ENCODE measurements at regions not wholly inside any gene's neighbourhood (a gene's known extent, or its start where the extent isn't known, plus 50 kb on each side); places are given as distances from the start of the nearest gene placed in this dataset.

DNA sequence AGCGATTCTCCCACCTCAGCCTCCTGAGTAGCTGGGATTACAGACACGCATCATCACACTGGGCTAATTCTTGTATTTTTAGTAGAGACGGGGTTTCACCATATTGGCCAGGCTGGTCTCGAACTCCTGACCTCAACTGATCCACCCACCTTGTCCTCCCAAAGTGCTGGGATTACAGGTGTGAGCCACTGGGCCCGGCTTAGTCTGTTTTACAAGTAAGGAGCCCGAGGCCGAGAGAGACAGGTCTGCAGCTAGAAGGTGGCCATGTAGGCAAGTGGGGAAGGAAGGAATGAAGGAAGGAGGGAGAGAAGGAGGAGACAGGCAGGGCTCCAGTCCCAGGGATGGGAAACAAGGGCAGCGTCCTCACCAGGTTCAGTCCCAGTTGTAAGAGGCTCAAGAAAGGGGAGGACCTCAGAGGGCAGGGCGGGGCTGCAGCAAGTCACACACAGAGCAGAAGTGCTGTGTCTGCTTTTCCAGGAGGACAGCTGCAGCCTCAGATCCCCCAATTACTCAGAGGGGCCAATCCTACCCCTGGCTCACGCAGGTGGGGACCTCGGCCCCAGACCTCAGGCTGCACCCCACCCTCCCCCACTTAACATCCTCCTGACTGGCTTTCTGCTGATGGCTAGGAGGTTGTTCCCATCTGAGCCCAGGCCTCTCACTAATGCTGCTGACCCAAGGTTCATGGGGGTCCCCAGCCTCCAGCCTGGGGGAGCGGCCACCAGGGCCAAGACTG, 53.8 kb upstream of the PRR5 start:
- no peaks in the 10 kb centered on the region for H3K36me3 ChIP-seq (ENCODE audit: control insufficient read depth in 2 of 2, insufficient read depth in 1 of 2, low read length in 2 of 2)
- no peaks in the 10 kb centered on the region for H3K4me1 ChIP-seq (ENCODE audit: control insufficient read depth, insufficient read depth, low read length)
- CTCF ChIA-PET: interaction anchor here (0.9 kb wide), 1 partner anchor 36 kb away, joined by 4 read pairs; no protein-coding TSS in a partner anchor
- no peak overlapping the region for H3K27ac ChIP-seq (ENCODE audit: extremely low read depth, low read depth, low read length)
- no peak for TF ChIP-seq ZNF174 (tag by site-specific recombination; IDR thresholded peaks at IDR 0.05)
- no peak for TF ChIP-seq ZNF768 (tag by site-specific recombination; IDR thresholded peaks at IDR 0.05)
- 0 out of 2 replicates have a peak, but pooled peaks have one; percentile 23 for TF ChIP-seq KLF1 (tag by site-specific recombination; IDR thresholded peaks at IDR 0.05)
- no peak for TF ChIP-seq ZNF239 (tag by site-specific recombination; IDR thresholded peaks at IDR 0.05)
- TF ChIP-seq SETDB1 (IDR thresholded peaks at IDR 0.05; ENCODE audit: insufficient read length, low read length): no peak
- no peak for TF ChIP-seq ZBTB1 (tag by site-specific recombination; IDR thresholded peaks at IDR 0.05)
- no peak for TF ChIP-seq ZNF585B (tag by site-specific recombination; IDR thresholded peaks at IDR 0.05)
- no peak for TF ChIP-seq ZNF548 (tag by site-specific recombination; IDR thresholded peaks at IDR 0.05)
- H3K4me3 ChIP-seq (ENCODE audit: low read depth, low read length): no peak overlapping the region
- no peaks in the 10 kb centered on the region for H3K9me3 ChIP-seq (ENCODE audit: control insufficient read depth, insufficient read depth, low read depth, low read length)
- POLR2A ChIA-PET: interaction anchor here (0.7 kb wide), 1 partner anchor 672 kb away, joined by 3 read pairs; no protein-coding TSS in a partner anchor

GRCh38 chr22:44647141-44647540, 54.9 kb upstream of the PRR5 start:
- POLR2A ChIA-PET: no interaction called here
- TF ChIP-seq, protein P1, sequence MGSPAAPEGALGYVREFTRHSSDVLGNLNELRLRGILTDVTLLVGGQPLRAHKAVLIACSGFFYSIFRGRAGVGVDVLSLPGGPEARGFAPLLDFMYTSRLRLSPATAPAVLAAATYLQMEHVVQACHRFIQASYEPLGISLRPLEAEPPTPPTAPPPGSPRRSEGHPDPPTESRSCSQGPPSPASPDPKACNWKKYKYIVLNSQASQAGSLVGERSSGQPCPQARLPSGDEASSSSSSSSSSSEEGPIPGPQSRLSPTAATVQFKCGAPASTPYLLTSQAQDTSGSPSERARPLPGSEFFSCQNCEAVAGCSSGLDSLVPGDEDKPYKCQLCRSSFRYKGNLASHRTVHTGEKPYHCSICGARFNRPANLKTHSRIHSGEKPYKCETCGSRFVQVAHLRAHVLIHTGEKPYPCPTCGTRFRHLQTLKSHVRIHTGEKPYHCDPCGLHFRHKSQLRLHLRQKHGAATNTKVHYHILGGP (tag by site-specific recombination; IDR thresholded peaks at IDR 0.05): no peak
- TF ChIP-seq, protein P2, sequence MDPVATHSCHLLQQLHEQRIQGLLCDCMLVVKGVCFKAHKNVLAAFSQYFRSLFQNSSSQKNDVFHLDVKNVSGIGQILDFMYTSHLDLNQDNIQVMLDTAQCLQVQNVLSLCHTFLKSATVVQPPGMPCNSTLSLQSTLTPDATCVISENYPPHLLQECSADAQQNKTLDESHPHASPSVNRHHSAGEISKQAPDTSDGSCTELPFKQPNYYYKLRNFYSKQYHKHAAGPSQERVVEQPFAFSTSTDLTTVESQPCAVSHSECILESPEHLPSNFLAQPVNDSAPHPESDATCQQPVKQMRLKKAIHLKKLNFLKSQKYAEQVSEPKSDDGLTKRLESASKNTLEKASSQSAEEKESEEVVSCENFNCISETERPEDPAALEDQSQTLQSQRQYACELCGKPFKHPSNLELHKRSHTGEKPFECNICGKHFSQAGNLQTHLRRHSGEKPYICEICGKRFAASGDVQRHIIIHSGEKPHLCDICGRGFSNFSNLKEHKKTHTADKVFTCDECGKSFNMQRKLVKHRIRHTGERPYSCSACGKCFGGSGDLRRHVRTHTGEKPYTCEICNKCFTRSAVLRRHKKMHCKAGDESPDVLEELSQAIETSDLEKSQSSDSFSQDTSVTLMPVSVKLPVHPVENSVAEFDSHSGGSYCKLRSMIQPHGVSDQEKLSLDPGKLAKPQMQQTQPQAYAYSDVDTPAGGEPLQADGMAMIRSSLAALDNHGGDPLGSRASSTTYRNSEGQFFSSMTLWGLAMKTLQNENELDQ (tag by site-specific recombination; IDR thresholded peaks at IDR 0.05; ENCODE audit: low read depth): no peak
- Histone ChIP-seq H3K36me3 (ENCODE audit: control insufficient read depth in 2 of 2, insufficient read depth in 1 of 2, low read length in 2 of 2) (no peaks in the 10 kb centered on the region), H3K4me1 (ENCODE audit: control insufficient read depth, insufficient read depth, low read length) (no peaks in the 10 kb centered on the region), H3K9me3 (ENCODE audit: control insufficient read depth, insufficient read depth, low read depth, low read length) (no peaks in the 10 kb centered on the region), H3K4me3 (ENCODE audit: low read depth, low read length) (no peak overlapping the region), H3K27ac (ENCODE audit: extremely low read depth, low read depth, low read length) (no peak overlapping the region)
- CTCF ChIA-PET: interaction anchor here (0.6 to 0.9 kb wide), 5 partner anchors 37 to 701 kb away, joined by 3 to 7 read pairs (median 3); no protein-coding TSS in a partner anchor

DNA sequence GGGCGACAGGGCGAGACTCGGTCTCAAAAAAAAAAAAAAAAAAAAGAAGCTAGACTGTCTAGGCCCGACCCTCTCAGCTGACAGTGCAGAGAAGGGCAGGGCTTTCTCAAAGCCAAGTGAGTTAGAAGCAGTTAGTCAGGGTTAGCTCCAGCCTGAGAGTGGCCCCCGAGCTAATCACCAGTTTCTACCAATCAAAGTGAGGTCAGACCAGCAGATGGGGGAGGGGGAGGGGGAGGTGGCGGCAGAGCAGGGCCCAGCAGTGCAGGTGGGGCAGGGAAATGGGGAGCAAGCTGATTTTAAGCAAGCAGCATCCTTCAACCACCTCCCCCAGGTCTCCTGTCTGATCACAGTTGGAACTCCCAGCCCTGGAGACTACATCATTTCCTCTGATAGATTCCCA, 55.3 kb upstream of the PRR5 start:
- ChIA-PET POLR2A (no interaction called here), CTCF (interaction anchor here (0.7 to 0.9 kb wide), 3 partner anchors 73 to 700 kb away, joined by 3 to 7 read pairs (median 3); no protein-coding TSS in a partner anchor)
- Histone ChIP-seq H3K4me1 (ENCODE audit: control insufficient read depth, insufficient read depth, low read length) (no peaks in the 10 kb centered on the region), H3K9me3 (ENCODE audit: control insufficient read depth, insufficient read depth, low read depth, low read length) (no peaks in the 10 kb centered on the region), H3K27ac (ENCODE audit: extremely low read depth, low read depth, low read length) (no peak overlapping the region), H3K36me3 (ENCODE audit: control insufficient read depth in 2 of 2, insufficient read depth in 1 of 2, low read length in 2 of 2) (no peaks in the 10 kb centered on the region), H3K4me3 (ENCODE audit: low read depth, low read length) (no peak overlapping the region)
- TF ChIP-seq ZNF239 (tag by site-specific recombination; IDR thresholded peaks at IDR 0.05) (no peak), ZNF404 (tag by site-specific recombination; IDR thresholded peaks at IDR 0.05) (no peak), ZNF785 (tag by site-specific recombination; IDR thresholded peaks at IDR 0.05) (no peak), ZNF777 (tag by site-specific recombination; IDR thresholded peaks at IDR 0.05; ENCODE audit: borderline replicate concordance) (no peak), ZNF24 (tag by site-specific recombination; IDR thresholded peaks at IDR 0.05) (no peak), ZNF48 (tag by site-specific recombination; IDR thresholded peaks at IDR 0.05) (no peak), ZNF121 (tag by site-specific recombination; IDR thresholded peaks at IDR 0.05) (no peak), ZBTB21 (tag by site-specific recombination; IDR thresholded peaks at IDR 0.05) (no peak), ZNF529 (tag by site-specific recombination; IDR thresholded peaks at IDR 0.05; ENCODE audit: insufficient replicate concordance) (no peak)
- TF ChIP-seq, protein P3, sequence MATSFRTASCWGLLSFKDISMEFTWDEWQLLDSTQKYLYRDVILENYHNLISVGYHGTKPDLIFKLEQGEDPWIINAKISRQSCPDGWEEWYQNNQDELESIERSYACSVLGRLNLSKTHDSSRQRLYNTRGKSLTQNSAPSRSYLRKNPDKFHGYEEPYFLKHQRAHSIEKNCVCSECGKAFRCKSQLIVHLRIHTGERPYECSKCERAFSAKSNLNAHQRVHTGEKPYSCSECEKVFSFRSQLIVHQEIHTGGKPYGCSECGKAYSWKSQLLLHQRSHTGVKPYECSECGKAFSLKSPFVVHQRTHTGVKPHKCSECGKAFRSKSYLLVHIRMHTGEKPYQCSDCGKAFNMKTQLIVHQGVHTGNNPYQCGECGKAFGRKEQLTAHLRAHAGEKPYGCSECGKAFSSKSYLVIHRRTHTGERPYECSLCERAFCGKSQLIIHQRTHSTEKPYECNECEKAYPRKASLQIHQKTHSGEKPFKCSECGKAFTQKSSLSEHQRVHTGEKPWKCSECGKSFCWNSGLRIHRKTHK (tag by site-specific recombination; IDR thresholded peaks at IDR 0.05): no peak
